ENCODE measurements at regions not wholly inside any gene's neighbourhood (a gene's known extent, or its start where the extent isn't known, plus 50 kb on each side); places are given as distances from the start of the nearest gene placed in this dataset.

GRCh38 chr1:232267837-232268598, 361.9 kb downstream of the SIPA1L2 start:
- H3K4me1 ChIP-seq (ENCODE audit: control insufficient read depth, insufficient read depth, low read length) = no peaks in the 10 kb centered on the region
- CTCF ChIA-PET = no interaction called here

More at GRCh38 chr1:232267837-232268598, 361.9 kb downstream of the SIPA1L2 start:
- Histone ChIP-seq H2AK5ac (ENCODE audit: low read depth, low read length) (no peak overlapping the region; the same call in 1 of the 2 replicates), H4K20me1 (ENCODE audit: insufficient read depth, low read length) (no peaks in the 10 kb centered on the region), H3K27me3 (ENCODE audit: control insufficient read depth, insufficient read depth, low read length) (peaks cover 2% of the 10 kb centered on the region), H4K91ac (ENCODE audit: insufficient read depth, low read depth, low read length) (no peak overlapping the region), H2BK15ac (ENCODE audit: low read depth, low read length) (no peak overlapping the region), H3K79me1 (ENCODE audit: low read depth in 1 of 2, low read length in 2 of 2) (no peaks in the 10 kb centered on the region), H2BK20ac (ENCODE audit: low read depth, low read length) (no peak overlapping the region; the same call in 1 of the 2 replicates), H3K36me3 (ENCODE audit: control insufficient read depth, insufficient read depth, low read length) (no peaks in the 10 kb centered on the region), H3K14ac (replicated peaks; ENCODE audit: low read depth, low read length) (no peak overlapping the region), H4K8ac (ENCODE audit: low read depth in 2 of 2, low read length in 2 of 2) (no peak overlapping the region), H2BK5ac (ENCODE audit: low read depth, low read length, poor library complexity, severe bottlenecking) (no peak overlapping the region), H3K4me3 (ENCODE audit: insufficient read depth, low read depth, low read length) (no peak overlapping the region), H2AFZ (replicated peaks; ENCODE audit: low read length, poor library complexity) (no peak overlapping the region), H3K9me1 (ENCODE audit: insufficient read depth, low read length) (no peaks in the 10 kb centered on the region), H3K9me3 (ENCODE audit: control insufficient read depth, insufficient read depth, low read length) (no peaks in the 10 kb centered on the region), H3K4me2 (ENCODE audit: low read depth, low read length) (no peak overlapping the region), H2BK120ac (ENCODE audit: low read depth, low read length) (no peak overlapping the region), H4K5ac (ENCODE audit: low read depth, low read length) (no peak overlapping the region), H3K4ac (ENCODE audit: low read depth, low read length) (no peak overlapping the region), H2AK9ac (replicated peaks; ENCODE audit: low read depth, low read length, poor library complexity) (peak overlapping the region; percentile 15), H3K18ac (ENCODE audit: low read depth, low read length) (no peak overlapping the region), H3K9ac (ENCODE audit: low read depth, low read length) (no peak overlapping the region), H3K56ac (ENCODE audit: extremely low read depth, insufficient read depth, low read length) (no peak overlapping the region), H3K27ac (ENCODE audit: insufficient read depth, low read length) (no peak overlapping the region), H3K23ac (ENCODE audit: low read depth, low read length) (no peak overlapping the region)
- dilution Hi-C loops (cut with HindIII; ENCODE audit: low sequenced_read_pairs, unreplicated experiment) = no loop called here
- BruUV-seq (replicated peaks) = no TSS peak
- TF ChIP-seq CEBPB (IDR thresholded peaks at IDR 0.05; ENCODE audit: low read depth, low read length) (peak; percentile 64), NFE2L2 (IDR thresholded peaks at IDR 0.05; ENCODE audit: low read depth, low read length) (no peak), RFX5 (IDR thresholded peaks at IDR 0.05; ENCODE audit: low read depth, low read length) (no peak)
- intact Hi-C loops (cut with micrococcal nuclease) = no loop called here
- POLR2A ChIA-PET (ENCODE audit: unreplicated experiment) = no interaction called here
- no peak for ATAC-seq (ENCODE audit: low read depth)
- WGBS, 2 experiments (ENCODE audit: extremely low coverage in 2 of 2, insufficient read length in 1 of 2) = 84% methylated on average over 4 of the region's 4 CpGs; no CpG with 5 or more reads in 1 of the 2 experiments
- in situ Hi-C loops (cut with MboI; ENCODE audit: low sequenced_read_pairs) = no loop called here
- DNase-seq = no peak

Measured in IMR-90 (cell line).